ENCODE measurements at regions not wholly inside any gene's neighbourhood (a gene's known extent, or its start where the extent isn't known, plus 50 kb on each side); places are given as distances from the start of the nearest gene placed in this dataset.
"Not testable (repeated sequence)": the region's sequence is repeated elsewhere in the genome, so short reads cannot be mapped to it uniquely, and the experiment has no call there.

GRCh38 chr2:8125741-8126711 is 555.8 kb upstream of the ID2 start:
- H2BK12ac ChIP-seq (ENCODE audit: low read length) = no peak overlapping the region
- no peak overlapping the region for H4K91ac ChIP-seq (ENCODE audit: low read depth, low read length, poor library complexity)
- H2BK5ac ChIP-seq (ENCODE audit: low read length) = peak overlapping the region; percentile 26
- no peak overlapping the region for H2AFZ ChIP-seq (ENCODE audit: low read length)
- no peak overlapping the region for H3K9ac ChIP-seq (ENCODE audit: low read depth, low read length, poor library complexity)
- no peak overlapping the region for H3K27ac ChIP-seq (replicated peaks; ENCODE audit: low read length)
- no peak overlapping the region for H2BK120ac ChIP-seq (ENCODE audit: low read depth, low read length)
- no CpG with 5 or more reads among the region's 12 CpGs for WGBS, 2 donors (ENCODE audit: extremely low coverage in 2 of 2, insufficient read length in 2 of 2, insufficient replicate concordance in 1 of 2)
- no peak overlapping the region for H3K14ac ChIP-seq (ENCODE audit: low read length)
- H2BK15ac ChIP-seq (ENCODE audit: low read length) = no peak overlapping the region
- H3K9me3 ChIP-seq (replicated peaks in 1 of 2; ENCODE audit: control insufficient read depth in 2 of 2, insufficient read depth in 1 of 2, low read depth in 1 of 2, low read length in 2 of 2) = no peaks in the 10 kb centered on the region
- no peak overlapping the region for H3K4me2 ChIP-seq (ENCODE audit: insufficient read depth, low read length, poor library complexity, severe bottlenecking)
- H3K27me3 ChIP-seq (ENCODE audit: control insufficient read depth in 3 of 3, insufficient read depth in 3 of 3, low read depth in 1 of 3, low read length in 3 of 3) = no peaks in the 10 kb centered on the region
- no peak overlapping the region for H2AK5ac ChIP-seq (ENCODE audit: low read depth, low read length)
- H3K4ac ChIP-seq (ENCODE audit: low read length) = no peak overlapping the region
- H3K4me3 ChIP-seq (ENCODE audit: low read length in 2 of 2) = no peak overlapping the region
- H3K23ac ChIP-seq (ENCODE audit: low read depth, low read length, poor library complexity) = no peak overlapping the region
- H3K79me1 ChIP-seq (ENCODE audit: low read depth, low read length) = no peaks in the 10 kb centered on the region
- H4K8ac ChIP-seq (ENCODE audit: low read depth, low read length) = no peak overlapping the region
- peaks cover 0 to 2% of the 10 kb centered on the region in 2 donors for H3K4me1 ChIP-seq (ENCODE audit: control insufficient read depth in 2 of 2, insufficient read depth in 1 of 2, low read depth in 1 of 2, low read length in 2 of 2)
- H3K18ac ChIP-seq (ENCODE audit: low read length) = no peak overlapping the region
- H3K36me3 ChIP-seq (replicated peaks in 1 of 2; ENCODE audit: control insufficient read depth in 2 of 2, insufficient read depth in 2 of 2, low read length in 2 of 2) = no peaks in the 10 kb centered on the region
- DNase-seq (ENCODE audit: low spot score) = no peak

GRCh38 chr2:8126783-8127182 is 555.1 kb upstream of the ID2 start:
- no peak overlapping the region for H2BK12ac ChIP-seq (ENCODE audit: low read length)
- no CpG with 5 or more reads among the region's 3 CpGs for WGBS, 2 donors (ENCODE audit: extremely low coverage in 2 of 2, insufficient read length in 2 of 2, insufficient replicate concordance in 1 of 2)
- no peak overlapping the region for H4K91ac ChIP-seq (ENCODE audit: low read depth, low read length, poor library complexity)
- H3K23ac ChIP-seq (ENCODE audit: low read depth, low read length, poor library complexity) = no peak overlapping the region
- no peak overlapping the region for H4K8ac ChIP-seq (ENCODE audit: low read depth, low read length)
- no peak overlapping the region for H3K4ac ChIP-seq (ENCODE audit: low read length)
- no peak overlapping the region for H2BK5ac ChIP-seq (ENCODE audit: low read length)
- H3K4me3 ChIP-seq (ENCODE audit: low read length in 2 of 2) = no peak overlapping the region
- no peak overlapping the region for H2AFZ ChIP-seq (ENCODE audit: low read length)
- DNase-seq (ENCODE audit: low spot score) = no peak
- no peak overlapping the region for H3K27ac ChIP-seq (replicated peaks; ENCODE audit: low read length)
- no peaks in the 10 kb centered on the region for H3K27me3 ChIP-seq (ENCODE audit: control insufficient read depth in 3 of 3, insufficient read depth in 3 of 3, low read depth in 1 of 3, low read length in 3 of 3)
- no peak overlapping the region for H2BK120ac ChIP-seq (ENCODE audit: low read depth, low read length)
- no peak overlapping the region for H2AK5ac ChIP-seq (ENCODE audit: low read depth, low read length)
- no peak overlapping the region for H3K18ac ChIP-seq (ENCODE audit: low read length)
- no peaks in the 10 kb centered on the region for H3K9me3 ChIP-seq (replicated peaks in 1 of 2; ENCODE audit: control insufficient read depth in 2 of 2, insufficient read depth in 1 of 2, low read depth in 1 of 2, low read length in 2 of 2)
- no peaks in the 10 kb centered on the region for H3K79me1 ChIP-seq (ENCODE audit: low read depth, low read length)
- no peaks in the 10 kb centered on the region for H3K4me1 ChIP-seq (ENCODE audit: control insufficient read depth in 2 of 2, insufficient read depth in 1 of 2, low read depth in 1 of 2, low read length in 2 of 2)
- no peak overlapping the region for H3K4me2 ChIP-seq (ENCODE audit: insufficient read depth, low read length, poor library complexity, severe bottlenecking)
- no peak overlapping the region for H3K9ac ChIP-seq (ENCODE audit: low read depth, low read length, poor library complexity)
- H2BK15ac ChIP-seq (ENCODE audit: low read length) = no peak overlapping the region
- H3K36me3 ChIP-seq (replicated peaks in 1 of 2; ENCODE audit: control insufficient read depth in 2 of 2, insufficient read depth in 2 of 2, low read length in 2 of 2) = no peaks in the 10 kb centered on the region
- H3K14ac ChIP-seq (ENCODE audit: low read length) = no peak overlapping the region

DNA sequence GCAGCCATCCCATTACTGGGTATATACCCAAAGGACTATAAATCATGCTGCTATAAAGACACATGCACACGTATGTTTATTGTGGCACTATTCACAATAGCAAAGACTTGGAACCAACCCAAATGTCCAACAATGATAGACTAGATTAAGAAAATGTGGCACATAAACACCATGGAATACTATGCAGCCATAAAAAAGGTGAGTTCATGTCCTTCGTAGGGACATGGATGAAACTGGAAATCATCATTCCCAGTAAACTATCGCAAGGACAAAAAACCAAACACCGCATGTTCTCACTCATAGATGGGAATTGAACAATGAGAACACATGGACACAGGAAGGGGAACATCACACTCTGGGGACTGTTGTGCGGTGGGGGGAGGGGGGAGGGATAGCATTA is 550.4 kb upstream of the ID2 start:
- not testable (repeated sequence) for H2AK5ac ChIP-seq (ENCODE audit: low read depth, low read length); H3K14ac ChIP-seq (ENCODE audit: low read length); H3K9ac ChIP-seq (ENCODE audit: low read depth, low read length, poor library complexity); H2AFZ ChIP-seq (ENCODE audit: low read length); H2BK5ac ChIP-seq (ENCODE audit: low read length); H2BK15ac ChIP-seq (ENCODE audit: low read length); H4K8ac ChIP-seq (ENCODE audit: low read depth, low read length); H3K27me3 ChIP-seq (ENCODE audit: control insufficient read depth in 3 of 3, insufficient read depth in 3 of 3, low read depth in 1 of 3, low read length in 3 of 3); H3K36me3 ChIP-seq (replicated peaks in 1 of 2; ENCODE audit: control insufficient read depth in 2 of 2, insufficient read depth in 2 of 2, low read length in 2 of 2); H3K4me3 ChIP-seq (ENCODE audit: low read length in 2 of 2); H2BK120ac ChIP-seq (ENCODE audit: low read depth, low read length); H3K9me3 ChIP-seq (replicated peaks in 1 of 2; ENCODE audit: control insufficient read depth in 2 of 2, insufficient read depth in 1 of 2, low read depth in 1 of 2, low read length in 2 of 2); H2BK12ac ChIP-seq (ENCODE audit: low read length); H3K23ac ChIP-seq (ENCODE audit: low read depth, low read length, poor library complexity); H3K79me1 ChIP-seq (ENCODE audit: low read depth, low read length); H3K4me2 ChIP-seq (ENCODE audit: insufficient read depth, low read length, poor library complexity, severe bottlenecking); H4K91ac ChIP-seq (ENCODE audit: low read depth, low read length, poor library complexity); DNase-seq (ENCODE audit: low spot score); H3K27ac ChIP-seq (replicated peaks; ENCODE audit: low read length); H3K18ac ChIP-seq (ENCODE audit: low read length); H3K4ac ChIP-seq (ENCODE audit: low read length)
- WGBS, 2 donors (ENCODE audit: extremely low coverage in 2 of 2, insufficient read length in 2 of 2, insufficient replicate concordance in 1 of 2) = no CpG with 5 or more reads among the region's 5 CpGs
- peaks cover 7 to 11% of the 10 kb centered on the region in 2 donors for H3K4me1 ChIP-seq (ENCODE audit: control insufficient read depth in 2 of 2, insufficient read depth in 1 of 2, low read depth in 1 of 2, low read length in 2 of 2)

DNA sequence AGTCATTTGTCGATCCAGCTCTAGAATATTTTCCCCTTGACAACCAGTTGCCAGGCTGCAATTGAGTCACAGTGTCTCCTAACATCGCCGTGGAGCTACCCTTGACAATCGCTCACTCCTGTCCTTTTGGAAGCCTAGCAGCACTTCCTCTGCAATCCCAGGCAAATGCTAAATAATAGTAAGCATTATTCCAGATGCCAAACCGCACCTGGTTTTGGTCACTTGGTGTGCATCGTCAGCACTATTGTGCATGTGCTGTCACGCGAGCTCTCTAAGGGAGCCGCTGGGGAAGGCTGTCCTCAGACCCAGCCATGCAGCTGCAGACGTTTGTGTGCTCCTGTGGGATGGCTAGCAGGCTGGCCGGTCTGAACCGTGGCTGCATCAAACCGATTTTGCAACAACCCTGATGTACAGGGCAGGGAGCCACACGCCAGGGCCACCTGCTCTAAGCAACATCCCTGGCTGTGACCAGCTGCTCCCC is 549.5 kb upstream of the ID2 start:
- Histone ChIP-seq H2BK12ac (ENCODE audit: low read length) (no peak overlapping the region), H3K36me3 (replicated peaks in 1 of 2; ENCODE audit: control insufficient read depth in 2 of 2, insufficient read depth in 2 of 2, low read length in 2 of 2) (no peaks in the 10 kb centered on the region), H3K14ac (ENCODE audit: low read length) (no peak overlapping the region), H3K23ac (ENCODE audit: low read depth, low read length, poor library complexity) (no peak overlapping the region), H2AFZ (ENCODE audit: low read length) (peak overlapping the region; percentile 73), H3K4me3 (ENCODE audit: low read length in 2 of 2) (peak overlapping the region in 1 of 2 donors; percentile 14), H3K18ac (ENCODE audit: low read length) (peak overlapping the region; percentile 44), H3K27me3 (ENCODE audit: control insufficient read depth in 3 of 3, insufficient read depth in 3 of 3, low read depth in 1 of 3, low read length in 3 of 3) (no peaks in the 10 kb centered on the region), H4K8ac (ENCODE audit: low read depth, low read length) (no peak overlapping the region), H2BK5ac (ENCODE audit: low read length) (no peak overlapping the region), H3K4ac (ENCODE audit: low read length) (no peak overlapping the region), H3K4me2 (ENCODE audit: insufficient read depth, low read length, poor library complexity, severe bottlenecking) (no peak overlapping the region), H3K27ac (replicated peaks; ENCODE audit: low read length) (no peak overlapping the region), H2AK5ac (ENCODE audit: low read depth, low read length) (no peak overlapping the region), H3K79me1 (ENCODE audit: low read depth, low read length) (no peaks in the 10 kb centered on the region), H4K91ac (ENCODE audit: low read depth, low read length, poor library complexity) (no peak overlapping the region), H3K4me1 (ENCODE audit: control insufficient read depth in 2 of 2, insufficient read depth in 1 of 2, low read depth in 1 of 2, low read length in 2 of 2) (peaks cover 7 to 11% of the 10 kb centered on the region in 2 donors), H2BK120ac (ENCODE audit: low read depth, low read length) (no peak overlapping the region), H3K9me3 (replicated peaks in 1 of 2; ENCODE audit: control insufficient read depth in 2 of 2, insufficient read depth in 1 of 2, low read depth in 1 of 2, low read length in 2 of 2) (no peaks in the 10 kb centered on the region), H2BK15ac (ENCODE audit: low read length) (no peak overlapping the region), H3K9ac (ENCODE audit: low read depth, low read length, poor library complexity) (no peak overlapping the region)
- DNase-seq (ENCODE audit: low spot score) = no peak
- WGBS, 2 donors (ENCODE audit: extremely low coverage in 2 of 2, insufficient read length in 2 of 2, insufficient replicate concordance in 1 of 2) = no CpG with 5 or more reads among the region's 14 CpGs

Data from neuronal stem cell (in vitro differentiated cells).